Mesodermal cell (in vitro differentiated cells): ENCODE measurements at regions not wholly inside any gene's neighbourhood (a gene's known extent, or its start where the extent isn't known, plus 50 kb on each side); places are given as distances from the start of the nearest gene placed in this dataset.
"Not testable (repeated sequence)": the region's sequence is repeated elsewhere in the genome, so short reads cannot be mapped to it uniquely, and the experiment has no call there.

Experiments
- H3K27ac ChIP-seq: 2 replicates; pipeline ENCODE4 v1.7.0; 2013; ENCODE audit warnings: mild to moderate bottlenecking, low read depth, low read length, moderate library complexity; ENCODE audit not compliant: severe bottlenecking
- H3K36me3 ChIP-seq: 2 replicates; pipeline ENCODE4 v1.7.1; 2013; ENCODE audit warnings: mild to moderate bottlenecking, low read length, moderate library complexity; ENCODE audit not compliant: control insufficient read depth, insufficient read depth
- H3K4me1 ChIP-seq: one replicate; pipeline ENCODE4 v1.7.1; 2013; ENCODE audit warnings: mild to moderate bottlenecking, low read length; ENCODE audit not compliant: insufficient read depth, control insufficient read depth, poor library complexity, severe bottlenecking
- H3K4me3 ChIP-seq: 2 replicates; pipeline ENCODE4 v1.7.0; 2013; ENCODE audit warnings: low read length, control low read depth, mild to moderate bottlenecking; ENCODE audit not compliant: insufficient read depth, poor library complexity, severe bottlenecking; ENCODE audit errors: extremely low read depth
- H3K9me3 ChIP-seq: 2 replicates; pipeline ENCODE4 v1.7.1; 2013; ENCODE audit warnings: mild to moderate bottlenecking, low read length, moderate library complexity; ENCODE audit not compliant: control insufficient read depth
- WGBS, 2 experiments: methylation state at CpG; one replicate each; pipeline ENCODE4 v1.1.5; 2013; ENCODE audit warnings: missing lambda C conversion rate in 2 of 2; ENCODE audit not compliant: insufficient coverage in 2 of 2; 5-methylcytosine and 5-hydroxymethylcytosine counted together

DNA sequence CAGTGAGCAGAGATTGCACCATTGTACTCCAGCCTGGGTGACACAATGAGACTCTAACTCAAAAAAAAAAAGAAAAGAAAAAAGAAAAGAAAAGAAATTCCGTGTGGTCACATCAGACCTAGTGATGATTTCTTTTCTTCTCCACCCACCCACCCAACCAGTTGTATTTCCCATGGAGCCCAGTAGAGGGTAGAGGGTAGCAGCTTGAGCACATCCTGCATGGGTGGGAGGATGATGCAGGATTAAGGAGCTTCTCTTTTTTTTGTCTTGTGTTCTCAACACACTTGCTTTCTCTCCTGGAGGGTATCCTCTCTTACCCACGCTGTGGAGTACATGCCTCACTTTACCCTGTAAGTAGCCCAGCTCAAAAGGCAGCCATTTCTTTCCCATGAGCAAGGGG, 118.6 kb upstream of the CARD11 start:
- Histone ChIP-seq H3K36me3 (no peaks in the 10 kb centered on the region), H3K4me3 (no peak overlapping the region), H3K4me1 (peaks cover 8% of the 10 kb centered on the region), H3K9me3 (peaks cover 8% of the 10 kb centered on the region), H3K27ac (no peak overlapping the region)
- 67 to 73% methylated on average over 1 of the region's 2 CpGs for WGBS, 2 experiments

DNA sequence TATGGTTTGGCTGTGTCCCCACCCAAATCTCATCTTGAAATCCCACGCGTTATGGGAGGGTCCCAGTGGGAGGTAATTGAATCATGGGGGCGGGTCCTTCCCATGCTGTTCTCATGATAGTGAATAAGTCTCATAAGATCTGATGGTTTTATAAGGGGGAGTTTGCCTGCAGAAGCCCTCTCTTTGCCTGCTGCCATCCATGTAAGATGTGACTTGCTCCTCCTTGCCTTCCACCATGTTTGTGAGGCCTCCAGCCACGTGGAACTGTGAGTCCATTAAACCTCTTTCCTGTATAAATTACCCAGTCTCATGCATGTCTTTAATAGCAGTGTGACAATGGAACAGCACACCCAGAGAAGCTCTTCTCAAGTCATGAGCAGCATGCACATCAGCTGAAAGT, 119.1 kb upstream of the CARD11 start:
- H3K36me3 ChIP-seq, H3K9me3 ChIP-seq, H3K4me3 ChIP-seq, H3K27ac ChIP-seq, H3K4me1 ChIP-seq: not testable (repeated sequence)
- 88 to 92% methylated on average over 2 of the region's 4 CpGs for WGBS, 2 experiments

DNA sequence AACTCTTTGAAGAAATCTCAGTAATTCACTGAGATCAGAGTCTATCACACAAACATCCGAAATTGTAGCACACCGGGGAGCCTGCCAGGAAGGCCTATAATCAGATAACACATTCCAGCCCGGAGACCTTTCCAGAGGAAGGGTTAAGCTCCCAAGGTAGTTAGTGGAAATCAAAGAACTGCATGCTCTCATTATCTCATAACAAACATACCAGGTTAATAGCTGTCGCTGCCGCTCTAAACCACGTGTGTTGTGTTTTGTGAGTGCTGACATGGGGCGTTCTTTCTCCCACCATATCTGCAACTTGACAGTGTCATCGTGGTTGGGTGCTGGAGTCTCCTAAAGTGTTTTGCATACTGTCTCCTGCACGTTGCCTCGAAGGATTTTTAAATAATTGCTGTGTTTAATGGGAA, 120.7 kb upstream of the CARD11 start:
- Histone ChIP-seq H3K27ac (no peak overlapping the region), H3K9me3 (peaks cover 8% of the 10 kb centered on the region)
- WGBS, 2 experiments, result 91 to 92% methylated on average over 3 to 4 of the region's 10 CpGs

DNA sequence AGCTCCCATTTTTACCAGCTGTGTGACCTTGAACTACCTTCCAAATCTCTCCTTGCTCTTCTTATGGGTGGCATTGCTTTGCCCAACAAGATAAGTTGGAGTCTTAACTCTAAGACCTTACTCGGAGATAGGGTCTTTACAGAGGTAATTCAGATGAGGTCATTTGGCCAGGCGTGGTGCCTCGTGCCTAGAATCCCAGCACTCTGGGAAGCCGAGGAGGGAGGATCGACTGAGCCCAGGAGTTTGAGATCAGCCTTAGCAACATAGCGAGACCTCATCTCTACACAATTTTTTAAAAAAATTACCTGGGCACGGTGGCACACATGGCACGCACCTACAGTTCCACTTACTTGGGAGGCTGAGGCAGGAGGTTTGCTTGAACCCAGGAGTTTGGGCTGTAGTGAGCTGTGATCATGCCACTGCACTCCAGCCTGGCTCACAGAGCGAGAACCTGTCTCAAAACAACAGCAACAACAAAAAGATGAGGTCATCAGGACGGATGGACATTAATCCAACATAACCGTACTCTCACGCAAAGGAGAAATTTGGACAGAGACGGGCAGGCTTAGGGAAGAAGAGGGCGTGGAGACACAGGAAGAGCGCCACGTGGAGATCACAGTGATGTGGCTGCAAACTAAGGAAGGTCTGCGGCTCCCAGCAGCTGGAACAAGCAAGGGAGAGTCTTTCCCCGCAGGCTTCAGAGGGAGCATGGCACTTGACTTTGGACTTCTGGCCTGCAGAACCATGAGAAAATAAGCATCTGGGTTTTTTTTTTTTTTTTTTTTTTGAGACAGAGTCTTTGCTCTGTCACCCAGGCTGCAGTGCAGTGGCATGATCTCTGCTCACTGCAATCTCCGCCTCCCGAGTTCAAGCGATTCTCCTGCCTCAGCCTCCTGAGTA, 122.3 kb upstream of the CARD11 start:
- H3K27ac ChIP-seq, result no peak overlapping the region
- no peaks in the 10 kb centered on the region for H3K36me3 ChIP-seq
- H3K4me1 ChIP-seq, result peaks cover 6% of the 10 kb centered on the region
- 84 to 90% methylated on average over 13 to 20 of the region's 21 CpGs for WGBS, 2 experiments
- no peak overlapping the region for H3K4me3 ChIP-seq
- peaks cover 8% of the 10 kb centered on the region for H3K9me3 ChIP-seq

More for the DNA sequence above, 120.7 kb upstream of the CARD11 start:
- H3K4me3 ChIP-seq, result no peak overlapping the region
- H3K4me1 ChIP-seq, result peaks cover 6% of the 10 kb centered on the region
- H3K36me3 ChIP-seq, result no peaks in the 10 kb centered on the region

DNA sequence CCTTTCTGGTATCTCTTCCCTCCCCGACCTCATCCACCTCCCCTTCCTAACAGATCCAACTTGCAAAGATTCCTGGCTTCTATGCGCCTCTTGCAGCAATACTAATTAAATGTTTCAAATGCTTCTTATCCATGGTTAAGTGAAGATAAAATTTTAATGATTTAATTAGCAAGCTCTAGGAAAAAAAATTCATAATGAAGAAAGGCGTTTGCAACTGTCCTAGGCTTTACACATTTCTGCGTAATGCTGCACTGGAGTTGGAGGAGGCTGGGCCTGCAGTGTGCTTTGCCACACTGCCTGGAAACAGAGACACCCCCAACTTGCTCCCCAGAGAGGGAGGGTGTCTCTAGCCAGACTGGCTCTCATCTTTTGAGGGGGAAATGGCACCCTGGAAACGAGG, 123.9 kb upstream of the CARD11 start:
- Histone ChIP-seq H3K4me1 (peaks cover 6% of the 10 kb centered on the region), H3K27ac (no peak overlapping the region), H3K9me3 (peaks cover 7% of the 10 kb centered on the region), H3K4me3 (no peak overlapping the region), H3K36me3 (no peaks in the 10 kb centered on the region)
- WGBS, 2 experiments, result 68 to 84% methylated on average over 3 to 4 of the region's 5 CpGs

DNA sequence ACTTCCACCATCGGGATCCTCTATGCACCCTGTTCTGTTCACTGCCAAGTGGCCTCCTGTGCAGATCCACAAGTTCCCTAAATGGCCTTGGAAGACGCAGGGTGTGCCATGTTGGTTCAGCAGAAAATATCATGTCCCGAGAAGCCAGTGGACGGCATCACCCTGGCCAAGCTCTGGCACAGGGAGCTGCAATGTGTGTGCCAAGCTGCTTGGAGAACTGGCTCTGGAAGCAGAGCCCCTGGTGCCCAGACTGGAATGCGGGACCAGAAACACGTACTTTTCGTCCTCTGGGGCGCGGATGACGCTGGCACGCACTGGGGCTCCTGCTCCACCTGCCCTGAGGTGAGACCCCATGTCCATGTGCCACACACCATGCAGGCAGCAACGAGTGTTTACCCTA, 124.7 kb upstream of the CARD11 start:
- peaks cover 6% of the 10 kb centered on the region for H3K4me1 ChIP-seq
- H3K9me3 ChIP-seq, result no peaks in the 10 kb centered on the region
- no peaks in the 10 kb centered on the region for H3K36me3 ChIP-seq
- no peak overlapping the region for H3K27ac ChIP-seq
- no peak overlapping the region for H3K4me3 ChIP-seq
- WGBS, 2 experiments, result 91 to 94% methylated on average over 11 of the region's 12 CpGs

DNA sequence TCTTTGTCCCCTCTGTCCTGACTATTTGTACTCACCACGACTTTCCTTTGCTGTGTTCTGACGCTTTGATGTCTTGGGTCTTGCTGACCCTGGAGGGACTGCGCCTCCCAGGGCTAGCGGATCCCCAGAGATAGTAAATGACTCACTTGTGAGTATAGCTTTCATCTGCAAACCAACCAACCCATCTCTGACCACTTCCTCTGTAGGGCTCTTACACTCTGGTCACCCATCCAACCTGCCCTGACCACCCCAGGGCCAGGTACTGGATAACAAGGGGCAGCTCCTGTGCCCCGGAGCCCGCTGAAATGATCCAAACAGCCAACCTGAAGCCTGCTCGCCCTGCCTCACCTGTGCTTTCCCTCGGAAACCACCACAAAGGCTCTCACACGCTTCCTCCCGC, 125.2 kb upstream of the CARD11 start:
- Histone ChIP-seq H3K4me1 (peaks cover 6% of the 10 kb centered on the region), H3K27ac (no peak overlapping the region), H3K36me3 (no peaks in the 10 kb centered on the region), H3K4me3 (no peak overlapping the region), H3K9me3 (no peaks in the 10 kb centered on the region)
- WGBS, 2 experiments, result 89 to 92% methylated on average over 8 of the region's 10 CpGs

DNA sequence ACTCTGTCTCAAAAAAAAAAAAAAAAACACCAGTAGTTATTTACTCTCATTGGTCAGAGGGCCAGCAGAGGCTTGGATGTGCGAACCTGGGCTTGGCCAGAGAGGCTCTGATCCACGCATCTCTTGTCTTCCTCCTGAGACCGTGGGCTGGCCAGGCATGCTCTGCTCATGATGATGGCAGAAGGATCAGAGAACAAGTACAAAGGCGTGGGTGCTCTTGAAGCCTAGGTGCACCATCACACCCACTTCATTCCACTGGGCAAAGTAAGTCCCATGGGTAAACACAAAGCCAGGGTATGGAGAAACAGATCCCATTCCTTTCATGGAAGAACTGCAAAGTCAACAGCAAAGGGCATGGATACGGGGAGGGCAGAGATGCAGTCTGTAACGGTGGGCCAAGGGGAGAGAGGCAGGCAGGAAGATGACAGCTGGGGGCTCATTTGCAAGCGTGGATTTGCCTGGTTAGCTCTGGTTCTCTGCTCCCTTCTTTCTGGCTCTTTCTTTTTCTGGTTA, 128.2 kb upstream of the SDK1 start:
- no peak overlapping the region for H3K4me3 ChIP-seq
- H3K9me3 ChIP-seq, result no peaks in the 10 kb centered on the region
- 86 to 91% methylated on average over 6 of the region's 7 CpGs for WGBS, 2 experiments
- H3K36me3 ChIP-seq, result no peaks in the 10 kb centered on the region
- H3K4me1 ChIP-seq, result peaks cover 4% of the 10 kb centered on the region
- H3K27ac ChIP-seq, result no peak overlapping the region

DNA sequence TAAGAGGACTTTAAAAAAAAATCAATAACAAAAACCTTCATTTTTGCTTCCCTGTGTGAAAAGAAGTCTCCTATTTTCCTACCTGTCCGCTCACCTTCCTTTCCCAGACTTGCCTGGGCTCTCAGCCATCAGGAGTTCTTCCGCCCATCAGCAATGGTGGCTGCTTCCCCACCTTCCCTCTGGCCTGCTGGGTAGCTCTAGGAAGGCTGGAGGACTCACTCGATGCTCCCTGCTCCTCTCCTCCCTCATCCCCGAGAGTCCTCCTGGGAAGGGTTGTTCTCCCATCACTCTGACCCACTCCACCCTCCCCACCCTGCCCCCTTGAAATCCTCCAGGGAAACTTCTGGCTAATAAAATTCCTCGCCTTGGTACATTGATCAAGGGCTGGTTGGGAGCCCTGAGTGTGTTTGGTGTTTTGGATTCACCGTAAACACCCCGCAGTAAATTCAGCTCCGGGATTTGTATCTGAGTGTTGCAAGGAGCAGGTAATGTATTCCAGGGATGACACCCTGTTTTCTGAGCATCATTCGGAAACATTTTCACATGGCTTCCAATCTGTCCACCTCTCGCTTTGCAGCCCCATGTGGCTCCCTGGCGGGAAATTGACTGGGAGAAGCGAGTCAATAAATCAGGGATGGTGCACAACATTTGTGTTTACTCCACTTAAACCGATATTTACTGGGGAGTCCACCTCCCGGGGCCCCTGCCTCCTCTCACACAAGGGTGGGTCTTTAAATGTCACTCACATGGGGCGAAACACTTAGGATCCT, 126.4 kb upstream of the SDK1 start:
- H3K4me1 ChIP-seq, result no peaks in the 10 kb centered on the region
- 93 to 97% methylated on average over 11 to 15 of the region's 15 CpGs for WGBS, 2 experiments
- no peaks in the 10 kb centered on the region for H3K9me3 ChIP-seq
- no peak overlapping the region for H3K27ac ChIP-seq
- no peak overlapping the region for H3K4me3 ChIP-seq
- no peaks in the 10 kb centered on the region for H3K36me3 ChIP-seq

DNA sequence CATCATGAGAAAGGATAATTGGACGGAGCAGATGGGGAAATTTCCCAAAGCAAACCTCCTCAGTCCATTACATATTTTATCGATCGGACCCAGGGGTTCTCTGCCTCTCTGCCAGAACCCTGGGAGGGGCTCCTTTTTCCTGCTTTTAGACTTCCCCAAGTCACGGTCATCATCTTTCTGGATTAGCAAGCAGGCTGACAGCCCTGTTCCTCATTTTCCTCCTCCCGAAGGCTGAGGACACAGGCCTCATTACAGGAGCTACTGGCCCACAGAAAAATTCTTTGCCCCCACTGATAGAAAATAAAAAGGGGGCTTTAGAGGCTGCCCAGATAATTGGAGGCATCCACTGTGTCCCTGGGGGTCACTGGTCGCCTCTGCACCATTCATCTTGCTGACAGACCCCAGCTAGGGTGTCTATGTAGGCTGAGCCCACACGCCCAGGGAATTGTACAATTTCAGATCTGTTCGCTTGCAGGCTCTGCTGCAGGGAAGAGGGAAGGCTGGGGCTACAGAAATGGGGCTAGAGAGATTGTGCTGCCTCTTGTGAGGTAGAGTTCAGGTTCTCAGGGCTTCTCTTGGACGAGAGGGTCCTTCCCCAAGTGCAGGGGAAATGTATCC, 125.7 kb upstream of the SDK1 start:
- no peaks in the 10 kb centered on the region for H3K36me3 ChIP-seq
- WGBS, 2 experiments, result 88% methylated on average over 9 of the region's 9 CpGs
- H3K4me3 ChIP-seq, result no peak overlapping the region
- H3K9me3 ChIP-seq, result no peaks in the 10 kb centered on the region
- no peak overlapping the region for H3K27ac ChIP-seq
- no peaks in the 10 kb centered on the region for H3K4me1 ChIP-seq
